HG03442 (cell line): ENCODE measurements at regions not wholly inside any gene's neighbourhood (a gene's known extent, or its start where the extent isn't known, plus 50 kb on each side); places are given as distances from the start of the nearest gene placed in this dataset.

ENCODE experiments used
- ATAC-seq: cut with Tn5 transposase; IDR thresholded peaks from one replicate; pipeline ENCODE4 v1.9.1; 2021; ENCODE audit warnings: mild to moderate bottlenecking, moderate library complexity; ENCODE audit not compliant: unreplicated experiment

DNA sequence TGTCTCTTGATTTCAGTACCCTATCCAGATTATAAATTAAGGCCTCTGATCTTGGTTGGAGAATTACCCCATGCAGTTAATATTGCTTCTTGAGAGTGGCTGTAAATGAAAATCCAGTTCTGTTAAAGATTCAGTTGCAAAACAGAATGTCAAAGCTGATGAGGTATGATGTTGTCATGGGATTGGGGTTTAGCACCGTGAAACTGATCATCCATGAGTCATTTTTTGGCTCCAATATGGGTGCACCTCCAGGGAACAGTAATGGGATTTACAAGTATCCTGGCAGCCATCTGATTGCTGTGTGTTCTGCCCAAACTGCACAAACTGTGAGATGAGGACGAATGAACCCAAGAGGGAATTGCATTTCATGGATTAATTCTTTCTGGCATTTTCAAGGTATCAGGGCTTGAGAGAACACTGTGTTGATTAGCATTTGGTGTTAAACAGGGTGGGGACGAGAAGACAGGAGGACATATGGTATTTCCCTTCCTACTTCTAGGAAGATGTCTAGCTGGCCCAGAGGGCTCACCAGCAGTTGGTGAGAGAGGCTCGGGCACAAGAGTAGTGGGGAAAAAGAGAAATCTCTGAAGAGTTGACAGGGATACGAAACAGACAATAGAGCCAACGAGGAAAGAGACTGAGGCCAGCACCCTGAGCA is 214.7 kb downstream of the GAS1 start:
- ATAC-seq, result no peak

- ATAC-seq, result no peak
Observed at GRCh38 chr9:86731511-86732063, 215.7 kb downstream of the GAS1 start.

DNA sequence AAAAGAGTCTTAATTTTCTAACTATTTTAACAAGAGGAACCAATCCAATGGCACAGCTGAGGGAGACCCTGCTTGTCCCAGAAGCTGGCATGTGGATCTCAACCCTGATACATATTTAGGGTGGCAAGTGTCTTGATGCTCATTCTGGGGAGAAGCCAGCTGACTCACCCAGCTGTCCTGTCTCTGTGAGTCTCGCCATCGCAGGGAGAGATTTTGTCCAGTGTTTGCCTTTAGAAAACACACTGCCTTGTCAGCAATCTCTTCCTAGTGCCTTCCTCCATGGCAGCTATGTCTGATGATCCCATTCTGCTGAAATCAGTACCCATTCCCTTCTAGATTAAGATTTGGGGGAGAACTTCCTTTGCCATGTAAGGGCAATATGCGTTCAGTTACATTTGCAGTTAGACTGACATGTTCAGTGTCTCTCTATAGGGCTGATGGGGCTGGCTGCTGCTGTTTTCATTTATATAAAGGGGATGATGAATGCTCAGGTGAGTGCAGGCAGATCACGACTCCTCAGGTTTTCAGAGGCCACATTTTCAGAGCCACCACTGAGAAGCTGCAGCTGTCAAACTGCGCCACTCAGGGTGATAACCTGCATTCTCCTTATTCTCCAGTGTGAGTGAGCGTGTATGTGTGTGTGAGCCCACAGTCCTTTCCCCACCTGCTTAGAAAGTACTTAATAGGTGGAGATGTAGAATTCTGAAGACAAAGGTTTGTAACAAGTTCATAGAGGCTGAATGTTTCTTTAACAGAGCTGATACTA is 217.0 kb downstream of the GAS1 start:
- no peak for ATAC-seq

DNA sequence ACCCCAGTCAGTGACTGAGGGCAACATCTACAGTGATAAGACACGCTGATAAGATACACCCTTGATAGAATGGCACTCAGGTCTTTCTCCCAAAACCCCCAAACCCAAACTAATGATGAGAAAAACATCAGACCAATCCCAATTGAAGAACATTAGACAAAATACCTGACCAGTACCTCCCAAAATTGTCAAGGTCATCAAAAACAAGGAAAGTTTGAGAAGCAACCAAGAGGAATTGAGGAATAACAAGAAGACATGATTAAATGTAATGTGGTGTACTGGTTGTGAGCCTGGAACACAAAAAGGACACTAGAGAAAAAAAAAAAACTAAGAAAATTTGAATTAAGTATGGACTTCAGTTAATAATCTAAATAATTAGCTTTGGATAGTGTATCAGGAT is 222.8 kb downstream of the GAS1 start:
- ATAC-seq, result no peak

GRCh38 chr9:86723346-86723745 is 224.0 kb downstream of the GAS1 start:
- ATAC-seq, result no peak

DNA sequence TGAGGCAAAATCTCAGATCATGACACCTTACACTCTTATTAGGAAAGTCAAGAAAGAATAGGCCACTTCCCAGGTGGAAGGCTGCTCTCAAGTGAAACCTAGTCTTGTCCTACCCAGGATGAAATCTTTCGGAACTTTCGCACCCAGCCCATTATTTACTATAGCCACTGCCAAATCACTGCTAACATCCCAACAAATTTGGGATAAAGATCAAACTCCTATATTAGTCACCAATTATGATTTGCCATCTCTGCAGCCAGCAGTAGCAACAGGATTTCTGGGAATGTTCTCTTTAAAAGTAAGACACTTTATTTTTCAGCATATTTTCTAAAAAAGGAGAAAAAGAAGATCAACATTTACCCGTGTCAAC is 224.6 kb downstream of the GAS1 start:
- no peak for ATAC-seq

- ATAC-seq, result no peak
Observed at GRCh38 chr9:86721843-86722705, 225.2 kb downstream of the GAS1 start.

DNA sequence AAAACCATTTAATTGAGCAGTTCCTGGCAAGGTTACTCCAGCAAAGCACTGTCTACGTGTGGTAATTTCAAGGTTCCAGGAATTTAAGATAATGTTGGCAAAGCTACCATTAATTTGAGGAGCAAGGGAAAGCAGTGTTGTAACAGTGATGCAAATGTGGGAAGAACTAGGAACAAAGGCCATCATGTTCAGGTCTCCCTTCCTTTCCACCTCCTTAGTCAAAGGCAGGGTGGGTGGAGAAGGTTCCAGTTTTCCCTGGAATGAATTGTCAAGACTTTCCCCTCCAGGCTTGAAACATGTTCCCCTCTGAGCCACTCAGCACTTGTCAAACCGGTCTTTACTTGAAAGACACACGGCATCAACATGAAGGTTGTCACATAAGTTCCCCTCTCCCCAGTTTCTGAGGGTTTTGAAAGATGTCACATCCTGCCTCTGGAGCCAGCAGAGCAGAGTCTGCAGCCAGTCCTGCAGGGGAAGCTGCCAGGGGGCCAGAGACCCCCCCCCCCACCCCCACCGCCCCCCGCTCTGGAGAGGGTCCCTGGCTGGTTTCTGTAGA is 226.0 kb downstream of the GAS1 start:
- no peak for ATAC-seq

DNA sequence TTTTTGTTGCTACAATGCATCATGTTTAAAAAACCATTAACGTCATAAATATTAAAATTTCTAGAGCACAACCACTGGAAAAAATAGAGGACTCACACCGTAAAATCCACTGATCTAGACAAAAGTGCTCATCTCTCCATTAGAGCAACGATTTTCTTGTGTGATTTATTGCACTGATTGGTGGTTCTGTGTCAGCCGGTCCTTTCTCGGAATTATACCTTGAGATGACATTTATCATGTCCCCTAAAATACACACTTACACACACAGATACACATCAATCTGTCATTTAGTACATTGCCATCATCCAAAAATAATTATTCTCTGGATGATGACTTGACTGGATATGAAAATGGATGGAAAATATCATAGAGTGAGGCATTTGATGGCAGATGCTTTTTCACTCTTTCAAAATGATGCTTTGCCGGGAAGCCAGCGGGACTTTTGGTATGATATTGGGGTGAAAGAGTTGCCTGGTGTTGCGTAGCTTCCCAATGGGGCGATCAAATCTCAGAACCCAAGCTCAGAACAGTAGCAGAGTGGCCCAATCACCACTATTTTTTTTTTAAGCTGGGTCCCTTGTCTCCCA is 226.6 kb downstream of the GAS1 start:
- ATAC-seq, result no peak

- no peak for ATAC-seq
Observed at GRCh38 chr9:86718388-86719049, 228.8 kb downstream of the GAS1 start.

- no peak for ATAC-seq
Observed at GRCh38 chr9:86716326-86716922, 230.9 kb downstream of the GAS1 start.

DNA sequence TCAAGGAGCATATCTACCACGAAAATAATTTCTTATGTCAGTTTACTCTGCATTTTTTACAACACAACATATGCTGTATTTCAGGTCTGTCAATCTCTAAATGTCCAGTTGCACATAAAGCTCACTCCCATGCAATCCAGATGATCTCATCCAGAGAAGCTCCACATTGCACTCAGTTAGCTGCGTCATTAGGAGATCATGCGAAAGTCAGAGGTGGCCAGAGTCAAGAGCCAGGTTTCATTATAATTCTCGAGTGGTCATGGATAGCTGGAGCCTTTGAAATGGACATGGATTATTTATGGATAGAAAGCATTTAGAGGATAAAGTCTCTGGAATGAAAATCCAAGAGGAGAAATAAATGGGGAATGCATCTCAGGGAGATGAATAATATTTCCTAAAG is 232.3 kb downstream of the GAS1 start:
- no peak for ATAC-seq

- no peak for ATAC-seq
Observed at GRCh38 chr9:86713970-86714369, 233.3 kb downstream of the GAS1 start.

DNA sequence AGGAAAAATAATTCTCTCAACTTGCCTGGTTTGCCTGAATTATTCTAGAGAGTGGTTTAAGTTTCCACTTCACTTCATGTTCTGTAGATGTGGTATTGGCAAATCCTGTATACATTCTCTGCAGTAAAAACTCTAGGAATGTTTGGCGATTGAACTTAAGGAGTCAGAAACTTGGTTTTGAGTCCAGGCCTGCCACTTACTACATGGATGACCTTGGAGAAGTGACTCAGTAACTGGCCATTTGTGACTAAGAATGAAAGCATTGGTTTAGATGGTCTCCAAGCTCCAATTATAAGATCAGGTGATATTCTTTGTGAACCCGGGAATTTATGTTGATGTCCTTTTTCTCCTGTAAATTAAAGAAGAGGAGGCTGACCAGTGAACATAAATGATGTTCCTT is 233.8 kb downstream of the GAS1 start:
- ATAC-seq, result no peak

- ATAC-seq, result no peak
Observed at GRCh38 chr9:86708918-86709835, 238.1 kb downstream of the GAS1 start.

- ATAC-seq, result no peak
Observed at GRCh38 chr9:86707932-86708510, 239.3 kb downstream of the GAS1 start.

GRCh38 chr9:86706391-86706790 is 240.9 kb downstream of the GAS1 start:
- no peak for ATAC-seq

- ATAC-seq, result no peak
Observed at GRCh38 chr9:86705490-86705889, 241.8 kb downstream of the GAS1 start.
